Immature natural killer cell (primary cell): ENCODE measurements at regions not wholly inside any gene's neighbourhood (a gene's known extent, or its start where the extent isn't known, plus 50 kb on each side); places are given as distances from the start of the nearest gene placed in this dataset.

Source experiments
- DNase-seq, 3 donors: peaks; one replicate each; pipeline ENCODE4 v3.0.0; 2022; ENCODE audit warnings: mixed read lengths in 1 of 3
- H3K27ac Mint-ChIP-seq, 6 donors: one replicate each; pipeline ENCODE4 v1.8.0; 2020; ENCODE audit warnings: mixed read lengths in 6 of 6, mild to moderate bottlenecking in 5 of 6, inconsistent platforms in 4 of 6, moderate library complexity in 3 of 6
- H3K27me3 Mint-ChIP-seq, 3 donors: one replicate each; pipeline ENCODE4 v1.8.0; 2020 to 2021; ENCODE audit warnings: low read depth in 3 of 3, mild to moderate bottlenecking in 3 of 3, mixed read lengths in 3 of 3, moderate library complexity in 3 of 3, inconsistent platforms in 1 of 3
- H3K36me3 Mint-ChIP-seq, 3 donors: one replicate each; pipeline ENCODE4 v1.8.0; 2020; ENCODE audit warnings: mixed read lengths in 3 of 3, inconsistent platforms in 2 of 3, mild to moderate bottlenecking in 2 of 3
- H3K4me1 Mint-ChIP-seq, 2 donors: one replicate each; pipeline ENCODE4 v1.8.0; 2020; ENCODE audit warnings: inconsistent platforms in 2 of 2, mild to moderate bottlenecking in 2 of 2, mixed read lengths in 2 of 2, moderate library complexity in 1 of 2
- H3K4me3 Mint-ChIP-seq, 5 donors: one replicate each; pipeline ENCODE4 v1.8.0; 2020; ENCODE audit warnings: mild to moderate bottlenecking in 5 of 5, mixed read lengths in 5 of 5, inconsistent platforms in 3 of 5, moderate library complexity in 3 of 5
- H3K9me3 Mint-ChIP-seq, 6 donors: one replicate each; pipeline ENCODE4 v1.8.0; 2020; ENCODE audit warnings: mild to moderate bottlenecking in 6 of 6, mixed read lengths in 6 of 6, inconsistent platforms in 4 of 6, moderate library complexity in 3 of 6

- Mint-ChIP-seq H3K9me3 (no peaks in the 10 kb centered on the region), H3K4me1 (no peaks in the 10 kb centered on the region), H3K27ac (no peak overlapping the region), H3K27me3 (peaks cover 0 to 4% (median 4%) of the 10 kb centered on the region in 3 donors), H3K4me3 (no peak overlapping the region), H3K36me3 (no peaks in the 10 kb centered on the region)
- no peak for DNase-seq
Measured at GRCh38 chr13:106685143-106685542, 117.2 kb upstream of the ARGLU1 start.

DNA sequence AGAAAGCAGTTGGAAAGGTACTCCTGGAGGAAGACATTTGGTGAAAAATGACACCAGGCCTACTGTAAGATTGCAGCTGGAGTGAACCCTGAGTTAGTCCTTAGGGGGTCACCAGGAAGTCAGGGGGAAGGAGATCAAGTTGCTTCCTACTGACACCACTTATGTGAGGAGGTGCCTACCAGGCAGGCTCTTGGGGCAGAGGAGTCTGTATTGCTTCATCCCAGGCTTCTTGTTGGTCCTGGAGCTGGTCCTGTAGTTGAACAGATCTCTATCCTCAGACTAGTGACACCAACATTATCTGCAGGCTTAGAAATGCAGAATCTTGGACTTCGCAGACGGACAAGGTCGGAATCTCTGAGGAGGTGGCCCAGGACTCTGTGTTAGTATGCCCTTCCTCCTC, 116.0 kb upstream of the ARGLU1 start:
- Mint-ChIP-seq H3K4me3 (no peak overlapping the region), H3K36me3 (no peaks in the 10 kb centered on the region), H3K4me1 (no peaks in the 10 kb centered on the region), H3K27me3 (peaks cover 0 to 4% (median 4%) of the 10 kb centered on the region in 3 donors), H3K27ac (no peak overlapping the region), H3K9me3 (peaks cover 0 to 2% (median 0%) of the 10 kb centered on the region in 6 donors)
- DNase-seq: no peak

GRCh38 chr13:106683179-106683578, 115.2 kb upstream of the ARGLU1 start:
- peaks cover 0 to 2% (median 0%) of the 10 kb centered on the region in 6 donors for H3K9me3 Mint-ChIP-seq
- peaks cover 0 to 4% (median 4%) of the 10 kb centered on the region in 3 donors for H3K27me3 Mint-ChIP-seq
- no peak overlapping the region for H3K4me3 Mint-ChIP-seq
- no peaks in the 10 kb centered on the region for H3K36me3 Mint-ChIP-seq
- no peaks in the 10 kb centered on the region for H3K4me1 Mint-ChIP-seq
- DNase-seq: no peak
- H3K27ac Mint-ChIP-seq: no peak overlapping the region

GRCh38 chr13:106681997-106682396, 114.1 kb upstream of the ARGLU1 start:
- Mint-ChIP-seq H3K4me1 (no peaks in the 10 kb centered on the region), H3K4me3 (no peak overlapping the region), H3K27ac (no peak overlapping the region), H3K36me3 (no peaks in the 10 kb centered on the region), H3K27me3 (peaks cover 1 to 10% (median 4%) of the 10 kb centered on the region in 3 donors), H3K9me3 (peaks cover 0 to 2% (median 0%) of the 10 kb centered on the region in 6 donors)
- no peak for DNase-seq

GRCh38 chr13:106681536-106681935, 113.6 kb upstream of the ARGLU1 start:
- Mint-ChIP-seq H3K27ac (no peak overlapping the region), H3K27me3 (peaks cover 1 to 10% (median 4%) of the 10 kb centered on the region in 3 donors), H3K4me1 (no peaks in the 10 kb centered on the region), H3K36me3 (no peaks in the 10 kb centered on the region), H3K9me3 (peaks cover 0 to 2% (median 0%) of the 10 kb centered on the region in 6 donors), H3K4me3 (no peak overlapping the region)
- DNase-seq: no peak

DNA sequence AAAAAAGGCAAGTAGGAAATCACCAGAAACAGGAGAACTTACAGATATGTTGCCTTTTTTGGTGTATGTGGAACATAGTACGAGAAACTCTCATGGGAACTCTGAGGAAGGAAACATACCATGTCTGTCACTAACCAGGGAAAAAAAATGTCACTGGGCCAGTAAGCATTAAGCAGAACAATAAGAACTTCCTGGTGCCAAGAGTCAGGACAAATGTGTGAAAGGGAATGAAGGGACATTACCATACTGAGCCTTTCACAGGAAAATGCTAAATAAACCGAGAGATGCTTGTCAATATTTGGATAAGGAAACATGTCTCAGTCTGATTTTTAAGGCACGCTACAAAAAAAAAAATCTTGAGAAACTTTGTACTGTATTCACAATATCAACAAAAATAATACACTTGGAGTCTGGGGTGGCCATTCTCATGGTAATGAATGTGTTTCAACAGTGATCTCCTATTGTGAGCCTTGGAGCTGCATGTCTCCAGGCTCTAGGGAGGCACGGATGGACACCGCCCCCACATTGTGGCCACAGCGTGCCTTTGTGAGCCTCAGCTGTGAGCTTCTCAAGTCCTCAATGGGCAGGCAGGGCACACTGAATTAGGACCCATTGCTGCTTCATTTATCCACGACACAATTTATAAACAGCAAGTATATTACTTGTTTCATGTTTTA, 113.0 kb upstream of the ARGLU1 start:
- Mint-ChIP-seq H3K9me3 (peaks cover 0 to 2% (median 0%) of the 10 kb centered on the region in 6 donors), H3K4me1 (no peaks in the 10 kb centered on the region)

GRCh38 chr13:106678646-106679418, 110.9 kb upstream of the ARGLU1 start:
- DNase-seq: no peak
- no peak overlapping the region for H3K4me3 Mint-ChIP-seq
- no peaks in the 10 kb centered on the region for H3K4me1 Mint-ChIP-seq
- peaks cover 1 to 11% (median 4%) of the 10 kb centered on the region in 3 donors for H3K27me3 Mint-ChIP-seq
- H3K9me3 Mint-ChIP-seq: peaks cover 0 to 2% (median 0%) of the 10 kb centered on the region in 6 donors
- H3K36me3 Mint-ChIP-seq: no peaks in the 10 kb centered on the region
- no peak overlapping the region for H3K27ac Mint-ChIP-seq

More for the DNA sequence above, 113.0 kb upstream of the ARGLU1 start:
- Mint-ChIP-seq H3K4me3 (no peak overlapping the region), H3K27me3 (peaks cover 1 to 10% (median 4%) of the 10 kb centered on the region in 3 donors), H3K27ac (no peak overlapping the region), H3K36me3 (no peaks in the 10 kb centered on the region)
- no peak for DNase-seq

DNA sequence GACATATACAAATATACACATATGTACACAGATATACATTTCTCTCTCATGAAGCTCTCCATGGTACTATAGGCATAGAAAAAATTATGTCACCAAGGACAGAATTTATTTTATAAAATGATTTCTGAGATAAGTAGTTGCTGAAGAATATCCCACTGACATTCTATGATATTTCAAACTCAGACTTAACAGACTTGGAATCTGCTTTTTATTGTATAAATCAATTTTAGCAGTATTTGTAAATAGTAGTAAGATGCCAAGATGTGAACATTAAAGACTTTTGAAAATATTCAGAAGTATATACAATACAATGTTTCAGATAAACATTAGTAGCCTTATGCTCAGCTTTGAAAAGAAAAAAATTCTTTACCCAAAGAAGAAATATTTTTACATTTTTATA, 107.4 kb upstream of the ARGLU1 start:
- Mint-ChIP-seq H3K4me1 (no peaks in the 10 kb centered on the region), H3K27me3 (peaks cover 0 to 9% (median 1%) of the 10 kb centered on the region in 3 donors)

GRCh38 chr13:106660746-106661625, 93.0 kb upstream of the ARGLU1 start:
- no peaks in the 10 kb centered on the region for H3K36me3 Mint-ChIP-seq
- H3K4me1 Mint-ChIP-seq: no peaks in the 10 kb centered on the region
- H3K9me3 Mint-ChIP-seq: peaks cover 0 to 4% (median 0%) of the 10 kb centered on the region in 6 donors
- H3K27ac Mint-ChIP-seq: no peak overlapping the region
- no peak overlapping the region for H3K4me3 Mint-ChIP-seq
- no peak for DNase-seq
- H3K27me3 Mint-ChIP-seq: peaks cover 0 to 4% (median 0%) of the 10 kb centered on the region in 3 donors

More for the DNA sequence above, 107.4 kb upstream of the ARGLU1 start:
- Mint-ChIP-seq H3K27ac (no peak overlapping the region), H3K4me3 (no peak overlapping the region), H3K36me3 (no peaks in the 10 kb centered on the region), H3K9me3 (peaks cover 0 to 2% (median 0%) of the 10 kb centered on the region in 6 donors)
- DNase-seq: no peak

DNA sequence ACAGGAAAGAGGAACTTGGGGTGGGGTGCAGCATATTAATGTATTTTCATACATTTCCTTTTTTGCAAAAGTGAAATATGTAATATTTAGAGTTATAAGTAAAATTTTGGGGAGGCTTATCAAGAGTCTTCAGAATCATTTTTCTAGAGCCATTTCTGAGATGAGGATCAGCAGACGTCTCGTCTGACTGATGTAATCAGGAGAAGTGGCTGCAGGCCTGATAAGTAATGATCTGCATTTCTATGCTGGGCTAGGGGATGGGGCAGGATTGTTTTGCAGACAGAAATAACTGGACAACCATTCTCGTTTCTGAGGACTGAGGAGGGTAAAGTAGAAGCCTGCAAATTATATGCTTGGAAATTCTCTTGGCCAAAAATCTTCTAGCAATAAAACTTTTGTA, 89.2 kb upstream of the ARGLU1 start:
- no peak for DNase-seq
- Mint-ChIP-seq H3K4me3 (no peak overlapping the region), H3K4me1 (no peaks in the 10 kb centered on the region), H3K36me3 (no peaks in the 10 kb centered on the region), H3K27ac (no peak overlapping the region), H3K27me3 (peaks cover 0 to 5% (median 2%) of the 10 kb centered on the region in 3 donors), H3K9me3 (peaks cover 0 to 6% (median 0%) of the 10 kb centered on the region in 6 donors)

DNA sequence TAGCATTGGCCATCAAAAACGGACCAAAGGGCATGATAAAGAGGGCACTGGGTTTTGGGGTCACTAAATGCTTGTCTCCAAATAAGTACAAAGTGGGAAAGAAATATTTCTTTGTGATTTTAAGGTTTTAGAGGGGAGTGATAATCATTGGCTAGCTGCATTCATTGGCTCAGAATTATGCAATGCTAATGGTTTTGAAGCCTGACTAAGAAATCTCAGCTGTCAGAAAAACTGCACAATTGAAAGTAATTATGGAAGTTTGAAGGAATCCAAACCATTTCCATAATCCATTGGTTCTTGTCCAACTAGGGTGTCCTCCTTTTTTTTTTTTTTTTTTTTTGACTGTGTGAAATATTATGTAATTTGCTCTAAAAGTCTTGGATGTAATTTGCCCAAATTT, 88.2 kb upstream of the ARGLU1 start:
- no peak for DNase-seq
- no peak overlapping the region for H3K27ac Mint-ChIP-seq
- H3K9me3 Mint-ChIP-seq: peaks cover 0 to 6% (median 0%) of the 10 kb centered on the region in 6 donors
- no peak overlapping the region for H3K4me3 Mint-ChIP-seq
- H3K27me3 Mint-ChIP-seq: peaks cover 2 to 5% (median 2%) of the 10 kb centered on the region in 3 donors
- H3K4me1 Mint-ChIP-seq: no peaks in the 10 kb centered on the region
- H3K36me3 Mint-ChIP-seq: no peaks in the 10 kb centered on the region

DNA sequence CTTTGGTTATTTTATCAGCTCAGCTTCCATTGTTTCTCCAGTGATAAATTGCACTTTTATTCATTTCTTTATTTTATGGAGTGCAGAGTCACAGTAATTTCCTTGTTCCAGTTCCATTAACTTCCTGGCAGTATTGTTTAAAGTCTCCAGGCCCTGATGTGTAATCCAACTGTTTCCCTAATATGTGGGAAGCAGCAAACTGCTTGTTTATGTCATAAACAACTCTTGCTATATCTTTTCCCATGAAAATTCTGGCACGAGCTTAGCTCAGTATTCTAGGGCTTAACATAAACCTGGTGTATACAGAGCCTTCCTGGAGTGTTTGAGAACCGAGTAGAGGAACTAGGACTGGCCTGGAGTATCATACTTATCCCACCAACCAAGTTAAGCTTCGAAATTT, 83.5 kb upstream of the ARGLU1 start:
- DNase-seq: no peak
- no peak overlapping the region for H3K27ac Mint-ChIP-seq
- H3K36me3 Mint-ChIP-seq: no peaks in the 10 kb centered on the region
- H3K4me1 Mint-ChIP-seq: no peaks in the 10 kb centered on the region
- no peak overlapping the region for H3K4me3 Mint-ChIP-seq
- H3K27me3 Mint-ChIP-seq: peaks cover 2 to 5% (median 4%) of the 10 kb centered on the region in 3 donors
- peaks cover 0 to 4% (median 0%) of the 10 kb centered on the region in 6 donors for H3K9me3 Mint-ChIP-seq

DNA sequence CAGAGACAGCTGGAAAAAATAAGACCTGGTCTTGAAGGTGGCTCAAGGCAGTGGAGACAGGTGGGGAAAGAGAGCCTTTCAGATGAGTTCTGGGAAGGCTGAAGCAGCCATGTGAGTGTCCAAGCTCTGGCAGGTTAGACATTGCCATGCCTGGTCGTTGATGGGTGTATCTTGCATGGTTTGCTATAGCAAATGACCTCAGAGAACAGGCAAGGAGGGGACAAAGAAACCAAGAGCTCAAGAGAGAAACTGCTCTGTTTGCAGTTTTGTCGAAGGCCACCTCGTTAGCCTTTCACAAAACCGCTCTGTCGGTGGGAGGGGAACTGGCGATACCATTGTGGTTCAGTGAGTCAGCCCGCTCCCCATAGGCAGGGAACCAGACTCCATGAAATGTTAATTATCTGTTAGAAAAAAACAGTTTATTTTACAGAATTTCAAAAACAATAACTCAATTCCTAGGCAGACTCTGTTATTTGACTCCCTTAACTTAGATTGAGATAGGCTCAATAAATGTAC, 82.8 kb upstream of the ARGLU1 start:
- Mint-ChIP-seq H3K36me3 (no peaks in the 10 kb centered on the region), H3K9me3 (peaks cover 0 to 6% (median 0%) of the 10 kb centered on the region in 6 donors), H3K4me1 (no peaks in the 10 kb centered on the region), H3K27ac (no peak overlapping the region), H3K4me3 (no peak overlapping the region), H3K27me3 (peaks cover 2 to 6% (median 5%) of the 10 kb centered on the region in 3 donors)
- DNase-seq: no peak
